ENCODE measurements at regions not wholly inside any gene's neighbourhood (a gene's known extent, or its start where the extent isn't known, plus 50 kb on each side); places are given as distances from the start of the nearest gene placed in this dataset.
"Not testable (repeated sequence)": the region's sequence is repeated elsewhere in the genome, so short reads cannot be mapped to it uniquely, and the experiment has no call there.

DNA sequence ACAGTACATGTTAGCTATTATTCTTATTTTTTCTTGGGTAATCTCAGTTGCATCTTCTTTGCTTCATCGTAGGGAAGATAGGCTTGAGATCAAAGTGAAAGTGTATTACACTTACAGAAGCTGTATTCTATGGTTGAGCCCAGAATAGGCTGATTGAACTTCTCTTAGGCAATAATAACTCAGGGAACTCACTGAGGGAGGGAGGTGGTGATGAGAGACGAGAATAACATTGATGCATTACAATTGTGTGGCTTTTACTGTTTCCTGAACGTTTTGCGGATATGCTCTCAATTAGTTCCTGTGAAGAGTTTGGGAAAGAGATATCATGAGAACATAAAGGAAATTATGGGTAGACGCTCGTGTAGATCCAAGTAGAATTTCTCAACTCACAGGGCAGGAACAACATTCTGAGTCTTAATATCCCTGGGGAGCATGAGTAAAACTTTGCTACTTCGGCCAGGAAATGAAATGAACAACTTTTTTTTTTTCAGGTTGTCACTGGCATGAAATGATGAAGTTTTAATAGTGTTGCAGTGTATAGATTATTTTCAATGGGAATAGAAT is 302.2 kb downstream of the TUSC7 start:
- no peak for DNase-seq

DNA sequence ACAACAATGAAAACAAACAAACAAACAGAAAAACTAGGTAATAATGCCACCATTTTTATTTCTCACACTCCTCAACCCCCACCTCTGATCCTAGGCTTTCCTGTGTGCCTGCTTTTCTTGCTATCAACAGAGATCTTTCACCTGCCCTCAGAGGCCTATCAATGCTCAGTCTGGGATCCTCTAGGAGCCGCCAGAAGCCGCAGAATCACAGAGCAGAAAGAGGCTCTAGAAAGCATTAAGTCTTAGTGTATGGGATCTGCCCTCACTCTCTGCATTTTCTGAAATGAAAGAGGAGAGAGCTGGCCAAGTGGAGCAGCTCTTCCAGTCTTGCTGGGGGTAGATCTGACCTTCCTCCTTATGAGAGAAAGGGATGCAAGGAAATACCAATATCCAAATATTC is 306.8 kb downstream of the TUSC7 start:
- no peak for DNase-seq

DNA sequence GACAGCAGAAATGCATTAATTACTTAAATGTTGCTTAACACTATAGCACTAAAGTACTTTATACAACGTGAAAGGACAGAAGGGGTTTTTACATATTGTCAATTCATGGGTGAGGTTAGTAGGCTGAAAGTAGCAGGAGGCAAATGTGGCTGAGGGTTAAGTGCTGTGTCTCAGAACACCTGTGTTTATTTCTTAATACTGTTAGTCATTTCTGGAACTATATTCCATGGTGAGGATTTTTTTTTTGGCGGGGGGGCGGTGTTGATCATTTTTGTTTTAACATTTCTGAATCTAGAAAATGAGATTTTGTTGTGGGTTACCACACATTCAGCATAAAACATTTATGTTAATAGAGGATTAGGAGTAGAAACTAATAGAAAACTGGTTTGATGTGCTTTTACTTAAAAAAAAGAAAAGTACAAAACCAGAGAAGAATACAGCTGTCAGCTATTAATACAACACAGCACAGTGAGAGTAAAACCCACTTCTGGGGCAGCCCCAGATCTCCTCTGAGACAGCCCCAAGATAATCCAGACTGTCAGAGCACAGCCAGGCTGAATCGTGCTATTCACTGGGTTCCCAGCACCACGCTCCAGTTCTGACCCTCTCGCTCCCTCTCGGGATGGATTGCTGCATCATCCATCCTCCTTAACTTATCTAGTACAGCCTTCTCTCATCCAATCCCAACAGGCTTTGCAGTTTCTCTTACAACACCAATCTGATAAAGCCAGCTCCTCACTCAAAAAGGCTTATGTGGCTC is 307.7 kb downstream of the TUSC7 start:
- DNase-seq, result no peak

DNA sequence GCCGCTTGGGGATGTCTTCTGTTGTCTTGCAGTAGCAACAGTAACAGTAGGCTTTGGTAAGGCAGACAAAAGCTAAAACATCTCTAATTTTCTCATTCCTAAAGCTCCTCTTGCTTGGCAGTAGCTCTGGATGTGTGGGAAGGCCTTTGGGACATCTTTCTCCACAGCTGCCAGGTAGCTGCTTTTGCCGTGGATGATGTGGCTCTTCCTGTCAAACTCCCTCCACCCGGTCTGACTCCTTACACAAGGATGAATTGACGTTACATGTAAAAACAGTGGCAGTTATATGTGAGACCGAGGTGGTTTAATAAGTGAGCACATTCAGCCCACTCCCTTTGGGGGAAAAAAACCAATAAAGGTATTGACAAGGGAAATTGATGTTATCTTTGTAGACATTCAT is 309.1 kb downstream of the TUSC7 start:
- DNase-seq, result no peak

DNA sequence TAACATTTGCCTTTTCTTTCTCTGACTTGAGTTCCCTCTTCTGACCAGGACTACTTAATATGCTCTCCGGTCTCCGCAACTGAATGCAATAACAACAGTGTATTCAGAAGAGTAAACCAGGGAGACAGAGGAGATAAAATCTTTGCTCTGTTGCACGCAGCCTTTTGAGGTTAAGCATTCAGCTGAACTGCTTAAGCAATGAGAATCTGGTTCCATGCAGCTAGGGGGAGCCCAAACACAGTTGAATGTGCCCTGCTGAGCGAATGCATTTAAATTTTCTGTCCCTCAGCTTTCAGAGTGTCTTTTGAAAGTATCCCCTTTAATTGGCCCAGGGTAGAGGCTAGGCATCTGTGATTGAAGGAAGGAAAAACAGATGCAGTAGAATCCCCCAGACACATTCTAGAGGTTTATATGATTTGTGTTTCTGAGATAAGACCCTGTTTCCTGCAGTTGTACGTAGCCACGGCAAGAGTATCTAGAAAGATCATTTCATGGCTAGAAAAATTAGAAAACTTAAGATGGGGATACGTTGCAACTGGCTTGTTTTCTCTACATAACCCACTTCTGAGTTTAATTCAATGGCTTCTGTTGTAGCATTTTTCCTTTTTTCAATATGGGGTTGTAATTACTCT is 309.6 kb downstream of the TUSC7 start:
- DNase-seq, result peak; percentile 64

DNA sequence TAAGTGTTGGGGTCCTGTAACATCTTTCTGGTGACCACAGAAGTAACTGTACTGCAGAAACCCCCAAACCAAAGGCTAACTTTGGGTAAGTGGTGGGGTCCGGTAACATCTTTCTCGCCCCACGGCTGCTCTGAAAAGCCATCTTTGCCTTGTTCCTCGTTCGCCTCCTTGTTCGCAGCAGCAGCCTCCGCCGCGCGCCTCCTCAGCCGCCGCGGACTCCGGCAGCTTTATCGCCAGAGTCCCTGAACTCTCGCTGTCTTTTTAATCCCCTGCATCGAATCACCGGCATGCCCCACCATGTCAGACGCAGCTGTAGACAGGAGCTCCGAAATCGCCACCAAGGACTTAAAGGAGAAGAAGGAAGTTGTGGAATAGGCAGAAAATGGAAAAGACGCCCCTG is 316.8 kb downstream of the TUSC7 start:
- DNase-seq, result no peak

DNA sequence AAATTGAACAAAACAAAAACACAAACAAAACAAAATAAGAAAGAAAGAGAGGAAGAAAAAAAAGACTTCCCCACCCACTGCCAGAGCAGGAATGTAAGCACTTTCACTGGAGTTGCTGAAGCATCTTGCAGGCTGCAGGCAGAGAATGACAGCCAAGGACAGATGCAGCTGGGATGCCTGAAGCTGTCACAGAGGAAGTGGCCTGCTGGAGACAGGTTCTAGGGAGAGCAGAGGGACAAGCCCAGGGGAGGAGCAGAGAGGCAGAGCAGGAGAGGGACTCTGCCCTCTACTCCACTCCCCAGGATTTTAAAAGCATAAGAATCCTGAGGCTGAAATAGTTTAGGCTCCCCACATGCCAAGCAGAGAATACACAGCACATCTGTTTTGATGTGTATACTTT is 326.2 kb downstream of the TUSC7 start:
- DNase-seq, result peak; percentile 36

DNA sequence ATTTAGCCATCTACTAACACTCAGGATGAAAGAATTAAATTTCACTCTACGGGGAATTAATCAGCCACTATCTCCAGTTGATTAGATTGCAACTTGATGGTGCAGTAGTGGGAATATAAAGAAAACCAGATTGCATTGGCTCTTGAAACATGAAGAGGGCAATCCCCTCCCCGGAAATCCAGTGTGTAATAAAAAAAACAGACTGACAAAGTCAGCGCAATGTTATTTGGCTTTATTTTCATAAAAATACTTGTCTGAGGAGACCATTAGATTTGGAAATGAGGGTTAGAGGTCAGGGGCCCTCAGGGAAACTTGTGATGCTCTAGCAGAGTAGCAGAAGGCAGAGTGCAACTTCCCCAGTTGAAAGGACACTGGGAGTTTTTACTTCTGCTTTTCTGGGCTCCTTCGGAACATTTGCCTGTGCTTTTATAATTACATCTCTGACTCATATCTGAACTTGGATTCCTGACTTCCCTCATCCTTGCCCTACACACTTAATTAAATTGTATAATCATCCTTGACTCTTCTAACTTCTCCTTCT is 326.8 kb downstream of the TUSC7 start:
- peak; percentile 92 for DNase-seq

DNA sequence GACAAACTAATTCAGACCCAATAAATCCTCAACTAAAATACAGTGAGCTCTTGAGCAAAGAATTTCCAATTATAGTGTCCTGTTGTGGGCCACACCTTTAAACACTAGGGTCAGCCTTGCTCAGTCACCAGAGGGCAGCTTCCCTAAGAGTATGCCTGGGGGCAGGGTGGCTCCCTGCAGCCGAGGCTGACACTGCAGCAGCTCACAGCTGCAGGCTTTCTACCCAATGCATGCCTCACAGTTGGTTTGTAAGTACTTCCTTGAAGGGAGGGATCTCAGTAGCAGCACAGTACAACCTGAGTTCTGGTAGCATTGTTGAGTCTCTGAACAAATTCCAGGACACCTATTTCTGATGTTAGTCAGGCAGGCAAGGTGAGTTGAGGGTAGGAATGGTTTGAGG is 335.6 kb downstream of the TUSC7 start:
- peak; percentile 34 for DNase-seq

DNA sequence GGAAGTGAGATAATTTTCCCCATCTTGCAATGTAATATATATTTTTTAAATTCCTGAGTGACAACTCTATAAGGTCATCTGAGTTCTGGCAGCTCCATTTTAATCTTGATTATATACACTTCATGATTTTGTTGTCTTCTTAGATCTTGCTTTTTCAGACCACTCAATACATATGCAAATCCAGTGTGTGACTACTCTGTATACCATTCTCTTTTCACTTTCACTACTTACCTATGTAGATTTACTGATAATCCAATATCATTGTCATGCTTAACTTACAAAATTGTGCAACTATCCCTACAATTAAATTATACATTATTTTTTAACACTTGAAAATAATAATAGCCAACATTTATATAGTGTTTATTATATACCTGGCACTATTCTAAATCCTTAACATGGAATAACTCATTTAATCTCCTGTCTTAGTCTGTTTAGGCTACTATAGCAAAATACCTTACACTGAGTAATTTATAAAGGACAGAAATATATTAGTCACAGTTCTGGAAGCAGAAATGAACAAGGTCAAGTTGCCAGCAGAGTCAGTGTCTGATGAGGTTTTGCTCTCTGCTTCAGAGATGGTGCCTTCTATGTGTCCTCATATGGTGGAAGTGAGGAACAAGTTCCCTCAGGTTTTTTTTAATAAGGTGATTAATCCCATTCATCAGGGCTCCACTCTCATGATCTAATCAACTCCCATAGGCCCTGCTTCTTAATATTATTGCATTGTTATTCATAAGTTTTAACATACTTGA is 338.5 kb downstream of the TUSC7 start:
- peak; percentile 4 for DNase-seq

DNA sequence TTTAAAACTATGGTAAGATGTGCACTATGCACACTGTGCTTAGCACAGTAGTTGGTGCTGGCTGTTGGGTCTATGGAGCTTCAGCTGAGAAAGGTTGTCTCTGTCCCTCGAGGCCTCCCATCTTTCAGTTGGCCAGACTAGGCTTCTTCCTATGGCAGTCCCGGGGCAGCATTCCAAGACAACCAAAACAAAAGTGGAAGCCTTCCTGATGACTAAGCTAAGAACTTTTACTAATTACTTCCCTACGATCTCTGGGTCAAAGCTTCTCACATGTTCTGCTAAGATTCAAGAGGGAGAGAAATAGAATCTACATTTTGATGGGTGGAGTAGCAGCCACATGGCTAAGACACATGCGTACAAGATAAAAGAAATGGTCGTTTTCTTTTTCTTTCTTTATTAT is 342.8 kb downstream of the TUSC7 start:
- peak; percentile 75 for DNase-seq

DNA sequence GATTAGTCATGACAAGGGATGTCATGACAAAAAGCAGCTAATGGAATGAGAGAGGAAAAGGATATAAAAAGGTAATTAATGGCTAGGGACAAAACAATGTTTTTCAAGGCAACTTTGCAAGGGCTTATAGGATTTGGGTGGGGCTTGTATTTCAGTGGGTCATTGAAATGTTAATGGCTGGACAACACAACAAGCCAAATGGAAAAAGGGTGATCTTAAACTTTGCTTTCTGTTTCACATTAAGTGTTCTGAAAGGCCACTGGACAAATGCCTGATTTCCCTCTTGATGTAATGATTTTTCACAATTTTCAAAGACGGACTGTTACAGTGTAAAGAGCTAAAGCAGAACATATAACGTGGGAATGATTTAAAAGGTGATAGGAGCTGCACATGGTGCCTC is 345.0 kb downstream of the TUSC7 start:
- DNase-seq, result no peak

DNA sequence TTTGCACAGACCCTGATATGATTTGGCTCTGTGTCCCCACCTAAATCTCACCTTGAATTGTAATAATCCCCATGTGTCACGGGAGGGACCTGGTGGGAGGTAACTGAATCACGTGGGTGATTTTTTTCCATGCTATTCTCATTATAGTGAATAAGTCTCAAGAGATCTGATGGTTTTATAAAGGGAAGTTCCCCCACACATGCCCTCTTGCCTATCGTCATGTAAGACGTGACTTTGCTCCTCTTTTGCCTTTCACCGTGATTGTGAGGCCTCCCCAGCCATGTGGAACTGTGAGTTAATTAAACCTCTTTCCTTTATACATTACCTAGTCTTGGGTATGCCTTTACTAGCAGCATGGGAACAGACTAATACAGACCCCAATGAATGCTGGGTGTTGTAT is 347.4 kb downstream of the TUSC7 start:
- DNase-seq, result not testable (repeated sequence)

DNA sequence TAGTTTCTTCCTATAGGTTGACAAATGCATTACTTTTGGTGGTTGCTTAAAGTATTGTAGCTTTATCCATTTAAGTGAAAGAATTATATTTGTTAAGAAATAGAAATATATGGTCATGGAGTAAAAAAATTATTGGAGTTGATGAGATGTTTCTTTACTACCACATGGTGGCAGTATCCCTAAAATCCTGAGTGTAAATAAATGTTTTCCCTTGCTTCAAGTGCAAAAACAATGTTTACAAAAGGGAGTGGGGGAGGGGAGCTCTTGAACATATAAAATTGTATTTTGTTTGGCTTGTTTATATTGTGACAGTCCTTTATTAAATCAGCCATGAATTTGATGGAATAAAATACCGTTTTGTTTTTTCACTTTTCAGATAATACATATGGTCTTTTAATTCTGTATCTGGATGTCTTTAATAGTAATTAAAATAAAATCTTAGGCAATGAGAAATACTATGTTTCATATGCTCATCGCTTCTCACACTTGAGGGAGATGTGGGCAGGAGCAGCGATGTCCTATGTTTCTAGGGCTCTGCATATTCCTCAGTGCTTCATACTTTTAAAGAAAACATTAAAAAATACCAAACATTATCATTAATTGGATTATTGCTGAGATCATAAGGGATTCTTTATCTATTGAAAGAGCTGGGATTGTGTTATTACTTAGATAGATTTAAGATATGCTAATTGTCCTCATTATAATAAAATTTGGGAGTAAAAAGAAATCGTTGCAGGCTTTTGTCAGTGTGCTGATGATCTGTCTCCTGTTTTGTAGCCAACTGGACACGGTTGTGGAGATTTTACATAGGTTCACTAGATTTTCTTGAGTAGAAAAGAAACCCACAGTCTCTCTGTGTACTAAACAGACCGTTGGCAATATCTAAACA is 349.7 kb downstream of the TUSC7 start:
- peak; percentile 21 for DNase-seq

DNA sequence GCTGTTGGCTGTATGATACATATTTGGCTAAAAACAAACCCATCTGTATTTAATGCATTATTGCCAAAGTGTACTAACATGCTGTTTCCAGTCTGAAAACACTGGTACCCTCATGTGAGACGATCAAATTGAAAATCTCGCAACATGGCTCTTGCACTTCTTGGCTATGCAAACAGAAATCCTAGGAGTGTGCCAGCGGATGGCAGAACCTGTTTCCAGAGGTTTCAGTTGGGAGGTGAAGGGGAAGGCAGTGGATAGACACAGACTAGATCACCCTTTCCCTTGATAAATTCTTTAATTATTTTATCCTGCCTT is 350.3 kb downstream of the TUSC7 start:
- no peak for DNase-seq

DNA sequence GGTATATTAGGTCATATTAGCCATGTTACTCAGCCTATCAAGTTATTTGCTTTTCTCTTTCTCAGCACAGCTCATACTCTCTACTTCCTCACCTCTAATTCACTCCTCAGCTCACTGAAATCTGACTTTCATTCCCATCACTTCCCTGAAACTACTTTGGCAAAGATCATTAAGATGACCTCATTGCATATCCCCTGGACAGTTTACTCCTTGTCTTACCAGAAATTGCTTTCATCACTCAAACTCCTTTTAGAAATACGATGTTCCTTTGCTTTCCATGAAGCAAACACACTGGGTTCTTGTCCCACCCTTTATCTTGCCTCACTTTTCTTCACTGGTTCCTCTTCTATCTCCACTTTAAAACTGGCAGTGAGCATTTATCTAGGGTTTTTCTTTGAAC is 354.4 kb downstream of the TUSC7 start:
- DNase-seq, result no peak

DNA sequence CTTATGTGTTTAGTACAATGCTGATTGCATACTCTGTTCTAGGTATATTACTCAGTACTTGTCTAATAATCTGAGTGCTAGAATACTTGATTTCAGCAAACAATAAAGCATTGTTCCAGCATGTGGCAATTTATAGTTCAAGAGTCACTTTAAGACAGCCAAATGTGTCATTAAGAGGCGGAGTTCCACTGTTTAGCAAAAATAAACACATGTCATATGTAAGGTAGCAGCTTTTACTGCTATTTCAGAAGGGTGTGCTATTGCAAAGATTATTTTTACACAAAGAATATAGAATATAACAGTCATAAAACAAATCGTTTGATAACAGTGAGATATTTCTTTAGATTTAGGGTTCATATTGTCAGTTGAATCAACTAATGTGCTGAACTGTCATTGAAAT is 358.7 kb downstream of the TUSC7 start:
- no peak for DNase-seq

DNA sequence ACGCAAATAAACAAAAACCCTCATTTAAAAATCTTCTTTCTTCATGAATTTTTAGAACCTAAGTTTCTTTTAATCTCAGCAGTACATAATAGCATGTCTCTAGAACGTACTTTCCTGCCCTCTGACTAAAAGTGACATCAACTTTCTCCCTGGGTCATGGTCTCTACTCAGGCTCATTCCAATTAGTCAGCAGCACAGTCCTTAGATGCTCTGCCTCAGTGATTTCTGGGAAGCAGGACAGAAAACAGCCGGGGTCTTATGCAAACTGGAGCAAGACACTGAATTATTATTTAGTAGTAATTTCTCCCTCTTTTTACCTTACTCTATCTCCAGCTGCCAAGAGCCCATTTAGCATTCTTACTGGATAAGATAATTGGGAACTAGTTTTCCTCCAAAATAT is 365.2 kb downstream of the TUSC7 start:
- no peak for DNase-seq

DNA sequence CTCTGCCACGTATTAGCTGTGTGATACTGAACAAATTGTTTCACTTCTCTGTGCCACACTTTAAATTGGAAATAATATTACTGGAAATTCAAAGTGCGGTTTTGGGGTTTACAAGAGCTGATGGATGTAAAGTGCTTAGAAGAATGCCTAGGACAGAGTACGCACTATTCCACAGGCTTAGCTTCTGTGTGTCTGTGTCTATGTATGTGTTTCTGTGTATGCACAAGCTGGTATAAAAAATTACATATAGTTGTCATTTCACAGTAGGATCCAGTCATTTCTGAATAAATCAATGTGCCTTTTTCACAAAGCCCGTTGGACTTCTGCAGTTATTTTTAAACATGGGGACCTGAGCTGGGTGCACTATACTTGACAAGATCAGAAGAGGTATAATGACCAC is 370.4 kb downstream of the TUSC7 start:
- no peak for DNase-seq

DNA sequence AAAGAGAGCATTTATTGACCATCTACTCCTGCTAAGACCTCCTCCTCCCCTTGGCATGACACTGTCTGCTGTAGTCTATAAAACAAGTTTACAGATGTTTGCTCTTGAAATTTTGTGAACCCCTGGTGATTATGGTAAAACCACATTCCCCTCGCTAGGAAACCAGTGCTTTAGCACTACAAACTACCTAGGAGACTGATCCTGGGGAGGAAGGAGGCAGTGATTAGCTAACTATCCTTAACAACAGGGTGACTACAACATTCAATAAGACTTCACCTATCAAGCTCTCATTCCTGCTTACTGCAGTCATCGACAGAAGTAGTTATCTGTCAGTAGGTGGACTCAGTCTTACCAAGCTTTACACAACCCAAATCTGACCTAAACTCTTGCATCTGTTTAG is 371.3 kb downstream of the TUSC7 start:
- DNase-seq, result no peak

DNA sequence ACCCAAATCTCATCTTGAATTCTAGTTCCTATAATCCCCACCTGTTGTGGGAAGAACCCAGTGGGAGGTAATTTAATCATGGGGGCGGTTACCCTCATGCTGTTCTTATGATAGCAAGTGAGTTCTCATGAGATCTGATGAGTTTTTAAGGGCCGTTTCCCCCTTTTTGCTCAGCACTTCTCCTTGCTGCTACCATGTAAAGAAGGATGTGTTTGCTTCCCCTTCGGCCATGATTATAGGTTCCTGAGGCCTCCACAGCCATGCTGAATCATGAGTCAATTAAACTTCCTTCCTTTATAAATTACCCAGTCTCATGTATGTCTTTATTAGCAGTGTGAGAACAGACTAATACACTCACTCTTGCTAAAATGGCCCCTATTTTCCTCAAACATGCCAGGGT is 374.7 kb downstream of the TUSC7 start:
- no peak for DNase-seq

DNA sequence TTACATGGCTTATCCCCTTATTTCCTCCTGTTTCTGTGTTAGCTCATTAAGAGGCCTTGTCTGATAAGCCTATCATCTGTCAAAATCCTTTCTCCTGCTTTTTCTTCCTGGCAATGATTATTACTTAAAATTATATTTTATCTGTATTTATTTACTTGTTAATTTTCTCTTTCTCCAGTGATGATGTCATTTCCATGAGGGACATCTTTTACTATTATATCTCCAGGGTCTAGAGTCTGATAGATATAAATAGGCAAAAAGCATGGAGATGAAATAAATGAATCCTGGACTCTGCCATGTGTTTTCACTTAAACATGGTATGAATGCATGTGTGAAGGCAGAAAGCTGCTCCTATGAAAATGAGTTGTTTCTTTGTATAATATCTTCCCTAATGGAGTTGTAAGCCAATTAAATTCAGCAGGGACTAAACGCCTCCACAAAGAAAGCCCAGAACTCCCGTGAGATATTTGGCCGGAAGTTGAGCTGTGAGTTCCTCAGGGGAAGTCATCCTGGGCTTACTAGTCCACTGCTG is 375.2 kb downstream of the TUSC7 start:
- DNase-seq, result no peak
